ENCODE measurements at regions not wholly inside any gene's neighbourhood (a gene's known extent, or its start where the extent isn't known, plus 50 kb on each side); places are given as distances from the start of the nearest gene placed in this dataset.
A peak's percentile ranks its signal among the peaks of the same experiment; 100 is the strongest.
"Not testable (repeated sequence)": the region's sequence is repeated elsewhere in the genome, so short reads cannot be mapped to it uniquely, and the experiment has no call there.

- H3K27me3 Mint-ChIP-seq; H3K4me3 Mint-ChIP-seq; DNase-seq (ENCODE audit: low spot score in 2 of 2); H3K4me1 Mint-ChIP-seq; ATAC-seq (ENCODE audit: low read depth); H3K36me3 Mint-ChIP-seq; H3K27ac Mint-ChIP-seq: not testable (repeated sequence)
- peaks cover 13% of the 10 kb centered on the region for H3K9me3 Mint-ChIP-seq
Measured at GRCh38 chr20:29031262-29031982, 2226.0 kb upstream of the DEFB115 start.

DNA sequence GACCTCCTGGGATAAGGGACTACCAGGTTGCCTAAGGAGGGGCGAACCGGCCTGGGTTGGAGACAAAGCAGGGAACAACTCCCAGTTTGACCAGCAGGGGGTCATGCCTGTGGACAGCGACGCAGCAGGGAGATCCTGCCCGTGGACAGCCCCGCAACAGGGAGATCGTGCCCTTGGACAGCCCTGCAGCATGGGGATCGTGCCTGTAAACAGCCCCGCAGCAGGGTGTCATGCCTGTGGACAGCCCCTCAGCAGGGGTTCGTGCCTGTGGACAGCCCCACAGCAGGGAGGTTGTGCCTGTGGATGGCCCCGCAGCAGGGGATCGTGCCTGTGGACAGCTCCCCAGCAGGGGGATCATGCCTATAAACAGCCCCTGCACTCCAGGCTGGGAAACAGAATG is 2213.2 kb upstream of the DEFB115 start:
- H3K36me3 Mint-ChIP-seq; H3K4me1 Mint-ChIP-seq; DNase-seq (ENCODE audit: low spot score in 2 of 2); H3K4me3 Mint-ChIP-seq; H3K9me3 Mint-ChIP-seq; H3K27ac Mint-ChIP-seq; ATAC-seq (ENCODE audit: low read depth); H3K27me3 Mint-ChIP-seq: not testable (repeated sequence)

DNA sequence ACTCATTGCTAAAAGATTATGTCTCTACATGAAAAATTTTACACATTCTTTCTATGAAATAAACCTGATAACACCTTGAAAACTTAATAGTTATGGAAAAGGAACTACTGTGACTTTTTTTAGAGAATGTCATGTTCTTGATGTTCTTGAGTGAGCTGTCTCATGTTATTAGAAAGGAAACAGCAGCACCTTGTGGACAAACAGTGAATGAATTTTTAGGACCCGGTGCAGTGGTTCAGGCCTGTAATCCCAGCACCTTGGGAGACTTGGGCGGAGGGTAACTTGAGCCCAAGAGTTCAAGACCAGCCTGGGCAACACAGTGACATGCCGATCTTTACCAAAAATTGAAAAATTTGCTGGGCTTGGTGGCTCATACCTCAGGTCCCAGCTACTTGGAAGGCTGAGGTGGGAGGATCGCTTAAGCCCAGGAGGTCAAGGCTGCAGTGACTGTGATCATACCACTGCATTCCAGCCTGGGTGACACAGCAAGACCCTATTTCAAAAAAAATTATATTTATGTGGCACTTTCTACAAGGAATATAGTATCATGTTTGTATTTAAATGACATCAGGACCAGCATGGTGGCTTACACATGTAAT is 2207.4 kb upstream of the DEFB115 start:
- ATAC-seq (ENCODE audit: low read depth); DNase-seq (ENCODE audit: low spot score in 2 of 2); H3K27ac Mint-ChIP-seq; H3K36me3 Mint-ChIP-seq; H3K4me1 Mint-ChIP-seq; H3K27me3 Mint-ChIP-seq; H3K4me3 Mint-ChIP-seq; H3K9me3 Mint-ChIP-seq: not testable (repeated sequence)

GRCh38 chr20:29057866-29058484 is 2199.5 kb upstream of the DEFB115 start:
- H3K4me1 Mint-ChIP-seq; H3K9me3 Mint-ChIP-seq; H3K27ac Mint-ChIP-seq; H3K36me3 Mint-ChIP-seq; H3K27me3 Mint-ChIP-seq; H3K4me3 Mint-ChIP-seq; ATAC-seq (ENCODE audit: low read depth); DNase-seq (ENCODE audit: low spot score in 2 of 2): not testable (repeated sequence)

DNA sequence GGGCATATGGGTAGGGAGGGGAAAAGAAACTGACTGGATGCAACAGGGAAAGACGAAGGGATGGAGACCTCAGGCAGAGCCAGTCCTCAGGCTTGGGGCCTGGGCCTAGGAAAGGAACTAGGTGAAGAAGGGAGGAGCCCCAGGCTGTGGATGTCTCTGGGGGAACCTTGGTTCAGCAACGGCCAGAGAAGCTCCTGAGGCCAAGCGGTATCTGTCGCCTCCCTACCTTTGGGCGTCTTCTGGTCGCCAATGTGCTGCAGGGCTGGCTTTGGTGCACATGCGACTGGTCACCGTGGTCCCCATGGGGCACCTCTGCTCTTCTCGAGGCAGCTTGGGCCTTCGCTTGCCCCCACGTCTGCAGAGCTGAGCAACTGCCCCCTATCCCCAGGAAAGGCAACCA is 2195.0 kb upstream of the DEFB115 start:
- not testable (repeated sequence) for H3K4me1 Mint-ChIP-seq; H3K27me3 Mint-ChIP-seq; ATAC-seq (ENCODE audit: low read depth); H3K36me3 Mint-ChIP-seq; H3K27ac Mint-ChIP-seq; H3K9me3 Mint-ChIP-seq; DNase-seq (ENCODE audit: low spot score in 2 of 2); H3K4me3 Mint-ChIP-seq

DNA sequence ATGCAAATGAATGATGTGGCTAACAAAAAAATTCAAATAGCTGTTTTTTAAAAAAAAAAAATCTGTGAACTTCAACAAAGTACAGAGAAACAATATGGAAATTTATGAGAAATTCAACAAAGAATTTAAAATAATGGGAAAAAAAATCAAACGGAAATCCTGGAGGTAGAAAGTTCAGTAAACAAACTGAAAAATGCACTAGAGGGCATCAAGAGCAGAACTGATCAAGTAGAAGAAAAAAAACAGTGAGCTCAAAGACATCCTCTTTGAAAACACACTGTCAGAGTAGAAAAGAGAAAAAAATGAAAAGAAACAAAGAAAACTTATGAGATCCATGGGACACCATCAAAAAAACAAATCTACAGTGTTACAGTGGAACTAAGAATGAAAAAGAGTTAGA is 2191.1 kb upstream of the DEFB115 start:
- H3K27me3 Mint-ChIP-seq; H3K4me1 Mint-ChIP-seq; H3K4me3 Mint-ChIP-seq; H3K36me3 Mint-ChIP-seq; ATAC-seq (ENCODE audit: low read depth); H3K27ac Mint-ChIP-seq; DNase-seq (ENCODE audit: low spot score in 2 of 2); H3K9me3 Mint-ChIP-seq: not testable (repeated sequence)

GRCh38 chr20:29073640-29074039 is 2183.8 kb upstream of the DEFB115 start:
- not testable (repeated sequence) for H3K36me3 Mint-ChIP-seq, H3K27me3 Mint-ChIP-seq

GRCh38 chr20:29079769-29080690 is 2177.4 kb upstream of the DEFB115 start:
- H3K4me3 Mint-ChIP-seq = peak overlapping the region; percentile 86
- peak in 1 of 2 donors; percentile 18 for DNase-seq (ENCODE audit: low spot score in 2 of 2)
- H3K27me3 Mint-ChIP-seq = no peaks in the 10 kb centered on the region
- peaks cover 6% of the 10 kb centered on the region for H3K4me1 Mint-ChIP-seq
- peaks cover 10% of the 10 kb centered on the region for H3K9me3 Mint-ChIP-seq
- peak; percentile 79 for ATAC-seq (ENCODE audit: low read depth)
- H3K36me3 Mint-ChIP-seq = no peaks in the 10 kb centered on the region
- H3K27ac Mint-ChIP-seq = peak overlapping the region; percentile 19

More at GRCh38 chr20:29073640-29074039, 2183.8 kb upstream of the DEFB115 start:
- not testable (repeated sequence) for H3K9me3 Mint-ChIP-seq; H3K4me1 Mint-ChIP-seq; DNase-seq (ENCODE audit: low spot score in 2 of 2); H3K27ac Mint-ChIP-seq; ATAC-seq (ENCODE audit: low read depth); H3K4me3 Mint-ChIP-seq

DNA sequence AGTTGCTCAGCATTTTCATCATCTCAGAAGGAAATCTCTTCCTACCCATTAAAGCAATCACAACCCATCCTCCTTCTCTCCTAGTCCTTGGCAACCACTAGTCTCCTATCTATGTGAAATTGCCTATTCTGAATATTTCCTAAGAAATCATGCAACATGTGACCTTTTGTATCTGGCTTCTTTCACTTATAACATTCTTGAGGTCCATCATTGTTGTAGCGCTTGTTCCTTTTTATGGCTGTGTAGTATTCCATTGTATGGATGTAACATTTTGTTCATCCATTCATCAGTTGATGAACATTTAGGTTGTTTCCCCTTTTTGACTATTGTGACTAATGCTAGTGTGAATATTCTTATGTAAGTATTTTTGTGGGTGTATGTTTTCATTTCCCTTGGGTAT is 2175.8 kb upstream of the DEFB115 start:
- DNase-seq (ENCODE audit: low spot score in 2 of 2); ATAC-seq (ENCODE audit: low read depth); H3K4me1 Mint-ChIP-seq; H3K9me3 Mint-ChIP-seq; H3K4me3 Mint-ChIP-seq; H3K27ac Mint-ChIP-seq; H3K36me3 Mint-ChIP-seq; H3K27me3 Mint-ChIP-seq: not testable (repeated sequence)

GRCh38 chr20:29085625-29086024 is 2171.8 kb upstream of the DEFB115 start:
- Mint-ChIP-seq H3K4me3 (no peak overlapping the region), H3K9me3 (peaks cover 8% of the 10 kb centered on the region), H3K36me3 (peaks cover 4% of the 10 kb centered on the region), H3K4me1 (peaks cover 3% of the 10 kb centered on the region), H3K27ac (no peak overlapping the region), H3K27me3 (no peaks in the 10 kb centered on the region)
- ATAC-seq (ENCODE audit: low read depth) (no peak), DNase-seq (ENCODE audit: low spot score in 2 of 2) (no peak)

GRCh38 chr20:29086145-29086718 is 2171.2 kb upstream of the DEFB115 start:
- DNase-seq (ENCODE audit: low spot score in 2 of 2); ATAC-seq (ENCODE audit: low read depth); H3K36me3 Mint-ChIP-seq; H3K27ac Mint-ChIP-seq; H3K9me3 Mint-ChIP-seq; H3K4me1 Mint-ChIP-seq; H3K27me3 Mint-ChIP-seq; H3K4me3 Mint-ChIP-seq: not testable (repeated sequence)

DNA sequence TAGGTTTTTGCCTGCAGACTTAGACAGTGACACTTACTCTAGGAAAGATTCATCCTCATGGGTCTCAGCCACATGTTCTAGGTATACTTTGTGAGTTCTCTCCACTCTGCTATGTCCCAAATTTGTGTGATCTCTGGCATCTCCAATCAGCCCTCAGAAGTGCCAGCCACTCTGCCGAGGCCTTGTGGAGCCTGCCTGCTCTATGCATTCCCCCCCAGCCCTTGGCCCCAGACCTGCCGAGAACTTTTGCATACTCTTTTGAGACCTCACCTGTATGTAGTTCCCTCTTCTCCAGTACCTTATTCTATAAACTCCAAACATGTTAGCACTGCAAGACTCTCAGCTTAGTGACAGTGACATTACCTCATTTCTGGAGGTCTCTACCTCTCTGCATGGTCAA is 2170.5 kb upstream of the DEFB115 start:
- Mint-ChIP-seq H3K36me3 (peaks cover 4% of the 10 kb centered on the region), H3K27me3 (no peaks in the 10 kb centered on the region), H3K9me3 (peaks cover 8% of the 10 kb centered on the region), H3K27ac (no peak overlapping the region), H3K4me3 (no peak overlapping the region), H3K4me1 (no peaks in the 10 kb centered on the region)
- ATAC-seq (ENCODE audit: low read depth) (no peak), DNase-seq (ENCODE audit: low spot score in 2 of 2) (no peak)

- not testable (repeated sequence) for ATAC-seq (ENCODE audit: low read depth); H3K4me1 Mint-ChIP-seq; H3K9me3 Mint-ChIP-seq; H3K27ac Mint-ChIP-seq; H3K4me3 Mint-ChIP-seq; H3K36me3 Mint-ChIP-seq; H3K27me3 Mint-ChIP-seq; DNase-seq (ENCODE audit: low spot score in 2 of 2)
Measured at GRCh38 chr20:29087887-29088286, 2169.6 kb upstream of the DEFB115 start.
